Adrenal gland (tissue), 5 donors: ENCODE measurements at regions not wholly inside any gene's neighbourhood (a gene's known extent, or its start where the extent isn't known, plus 50 kb on each side); places are given as distances from the start of the nearest gene placed in this dataset.

Experiments used
- CTCF ChIP-seq, 6 experiments: fragments of 450-650 bp in 4 of 6; fragments of 200-600 bp in 2 of 6; sonication (generic) in 1 of 6; IDR thresholded peaks; 1 replicate in 5 of 6; 2 replicates in 1 of 6; pipeline versions ENCODE4 v1.5.1 to v1.8.0; 2016 to 2021; ENCODE audit warnings: antibody characterized with exemption in 6 of 6, mild to moderate bottlenecking in 2 of 6, moderate library complexity in 1 of 6
- POLR2A ChIP-seq, 2 donors: fragments of 450-650 bp; IDR thresholded peaks; one replicate each; pipeline ENCODE4 v1.6.1; 2017; ENCODE audit warnings: antibody characterized with exemption in 2 of 2, mild to moderate bottlenecking in 2 of 2, moderate library complexity in 1 of 2
- donor health status: DM: no; HTN: no; CAD: no.

- no peak for TF ChIP-seq CTCF (IDR thresholded peaks at IDR 0.05)
- no peak for TF ChIP-seq POLR2A (IDR thresholded peaks at IDR 0.05)
Observed at GRCh38 chr17:77460514-77461046, 319.8 kb downstream of the SEC14L1 start.
